GM23338 (cell line): ENCODE measurements at regions not wholly inside any gene's neighbourhood (a gene's known extent, or its start where the extent isn't known, plus 50 kb on each side); places are given as distances from the start of the nearest gene placed in this dataset.

Experiments
- ATAC-seq: fragments of 200-7000 bp; cut with Tn5 transposase; 3 replicates; pipeline ENCODE4 v1.9.1; 2020
- DNase-seq: peaks from one replicate; pipeline ENCODE4 v3.0.0-alpha.2; 2015; ENCODE audit warnings: low spot score
- H2AFZ ChIP-seq: fragments of 200-600 bp; sonication (generic); 2 replicates; pipeline ENCODE4 v1.8.0; 2016; ENCODE audit warnings: antibody characterized with exemption, mild to moderate bottlenecking, moderate library complexity
- H3F3A ChIP-seq: fragments of 200-600 bp; sonication (generic); replicated peaks from 2 replicates; pipeline ENCODE4 v1.8.0; 2017; ENCODE audit warnings: antibody characterized with exemption, mixed run types, low read depth
- H3K27ac ChIP-seq: fragments of 200-600 bp; sonication (generic); 2 replicates; pipeline ENCODE4 v1.6.1; 2016; ENCODE audit warnings: low read depth
- H3K27me3 ChIP-seq: fragments of 200-600 bp; sonication (generic); 2 replicates; pipeline ENCODE4 v1.8.0; 2016; ENCODE audit warnings: mild to moderate bottlenecking, mixed run types, moderate library complexity; ENCODE audit not compliant: insufficient read depth
- H3K36me3 ChIP-seq: fragments of 200-600 bp; sonication (generic); 2 replicates; pipeline ENCODE4 v1.8.0; 2016; ENCODE audit warnings: mild to moderate bottlenecking; ENCODE audit not compliant: insufficient read depth
- H3K4me1 ChIP-seq: fragments of 200-600 bp; sonication (generic); 2 replicates; pipeline ENCODE4 v1.8.0; 2016; ENCODE audit warnings: mild to moderate bottlenecking, moderate library complexity; ENCODE audit not compliant: insufficient read depth
- H3K4me2 ChIP-seq: fragments of 200-600 bp; sonication (generic); 2 replicates; pipeline ENCODE4 v1.7.1; 2017; ENCODE audit warnings: mixed run types
- H3K4me3 ChIP-seq: fragments of 200-600 bp; sonication (generic); 2 replicates; pipeline ENCODE4 v1.6.1; 2016; ENCODE audit warnings: mixed run types
- H3K79me2 ChIP-seq: fragments of 200-600 bp; sonication (generic); replicated peaks from 2 replicates; pipeline ENCODE4 v1.8.0; 2017; ENCODE audit warnings: mild to moderate bottlenecking; ENCODE audit not compliant: insufficient read depth
- H3K9me2 ChIP-seq: fragments of 200-600 bp; sonication (generic); 2 replicates; pipeline ENCODE4 v1.8.0; 2017; ENCODE audit not compliant: insufficient read depth
- H4K20me1 ChIP-seq: fragments of 200-600 bp; sonication (generic); replicated peaks from 2 replicates; pipeline ENCODE4 v1.8.0; 2017; ENCODE audit warnings: mild to moderate bottlenecking; ENCODE audit not compliant: insufficient read depth
- H3K27ac Mint-ChIP-seq: 2 replicates; pipeline ENCODE4 v1.8.0; 2020; ENCODE audit warnings: inconsistent platforms, mild to moderate bottlenecking, moderate library complexity, mixed read lengths
- H3K27me3 Mint-ChIP-seq: 3 replicates; pipeline ENCODE4 v1.8.0; 2022; ENCODE audit warnings: low read depth, mild to moderate bottlenecking, moderate library complexity, mixed read lengths, inconsistent platforms; ENCODE audit not compliant: insufficient read depth, poor library complexity
- H3K36me3 Mint-ChIP-seq: 3 replicates; pipeline ENCODE4 v1.8.0; 2021; ENCODE audit warnings: low read depth, mild to moderate bottlenecking, inconsistent platforms, moderate library complexity, mixed read lengths
- H3K4me1 Mint-ChIP-seq: 3 replicates; pipeline ENCODE4 v1.8.0; 2020; ENCODE audit warnings: mild to moderate bottlenecking, inconsistent platforms, mixed read lengths
- H3K4me3 Mint-ChIP-seq: 3 replicates; pipeline ENCODE4 v1.8.0; 2021; ENCODE audit warnings: moderate library complexity, mild to moderate bottlenecking, inconsistent platforms, mixed read lengths
- H3K9me3 Mint-ChIP-seq: 3 replicates; pipeline ENCODE4 v1.8.0; 2020; ENCODE audit warnings: moderate library complexity, mild to moderate bottlenecking, inconsistent platforms, mixed read lengths
- EZH2 ChIP-seq: fragments of 200-600 bp; sonication (generic); IDR thresholded peaks from one replicate; pipeline ENCODE4 v1.8.0; 2017; ENCODE audit warnings: antibody characterized with exemption, mild to moderate bottlenecking, low read depth; ENCODE audit not compliant: unreplicated experiment
- JUNB ChIP-seq: IDR thresholded peaks from one replicate; pipeline ENCODE4 v1.6.1; 2016; ENCODE audit warnings: antibody characterized with exemption; ENCODE audit not compliant: unreplicated experiment
- NANOG ChIP-seq: IDR thresholded peaks from 2 replicates; pipeline ENCODE4 v1.6.1; 2016; ENCODE audit warnings: antibody characterized with exemption, borderline replicate concordance
- STAT1 ChIP-seq: IDR thresholded peaks from one replicate; pipeline ENCODE4 v1.6.1; 2016; ENCODE audit warnings: antibody characterized with exemption; ENCODE audit not compliant: unreplicated experiment
- ZNF331 ChIP-seq: fragments of 250-450 bp; sonication (Bioruptor Pico); IDR thresholded peaks from 2 replicates; pipeline ENCODE4 v1.5.0; 2020; ENCODE audit warnings: low read depth, mild to moderate bottlenecking, moderate library complexity
- TF ChIP-seq, protein P1 (sequence below), 2 experiments: fragments of 200-600 bp in 1 of 2; sonication (generic) in 1 of 2; conservative IDR thresholded peaks; 2 replicates each; pipeline versions ENCODE4 v1.5.1 to v1.6.1; 2016 to 2017; ENCODE audit warnings: antibody characterized with exemption in 2 of 2, low read depth in 2 of 2, mild to moderate bottlenecking in 2 of 2, moderate library complexity in 1 of 2
- TF ChIP-seq, protein P2 (sequence below): IDR thresholded peaks from 2 replicates; pipeline ENCODE4 v1.6.1; 2016; ENCODE audit warnings: antibody characterized with exemption
- TF ChIP-seq, protein P3 (sequence below): fragments of 250-450 bp; sonication (Bioruptor Pico); IDR thresholded peaks from 2 replicates; pipeline ENCODE4 v1.5.0; 2020; ENCODE audit warnings: mild to moderate bottlenecking, moderate library complexity

DNA sequence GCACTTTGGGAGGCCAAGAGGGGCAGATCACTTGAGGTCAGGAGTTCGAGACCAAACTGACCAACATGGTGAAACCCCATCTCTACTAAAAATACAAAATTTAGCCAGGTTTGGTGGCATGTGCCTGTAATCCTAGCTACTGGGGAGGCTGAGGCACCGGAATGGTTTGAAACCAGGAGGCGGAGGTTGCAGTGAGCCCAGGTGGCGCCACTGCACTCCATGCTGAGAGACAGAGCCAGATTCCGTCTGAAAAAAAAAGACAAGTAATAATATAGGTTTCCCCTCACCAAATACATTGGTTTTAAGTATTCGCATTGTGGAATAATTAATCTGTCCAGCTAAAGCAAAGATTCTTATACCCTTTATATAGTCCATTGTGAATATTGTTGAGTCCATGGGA, 1544.6 kb downstream of the OLFM4 start:
- no peaks in the 10 kb centered on the region; the same call in 1 of the 2 replicates for H3K36me3 ChIP-seq
- DNase-seq (peak; percentile 17), ATAC-seq (peak; percentile 78)
- H3K79me2 ChIP-seq = no peaks in the 10 kb centered on the region
- no peak overlapping the region for H3K27ac ChIP-seq
- H3K27me3 ChIP-seq = no peaks in the 10 kb centered on the region
- no peak overlapping the region for H2AFZ ChIP-seq
- Mint-ChIP-seq H3K4me3 (no peak overlapping the region), H3K9me3 (no peaks in the 10 kb centered on the region), H3K27me3 (peaks cover 1% of the 10 kb centered on the region), H3K4me1 (no peaks in the 10 kb centered on the region), H3K36me3 (peaks cover 3% of the 10 kb centered on the region; the same call in 1 of the 3 replicates), H3K27ac (no peak overlapping the region)
- no peak overlapping the region for H3K4me3 ChIP-seq
- H3K9me2 ChIP-seq = no peaks in the 10 kb centered on the region
- peaks cover 5% of the 10 kb centered on the region; the same call in 1 of the 2 replicates for H3K4me1 ChIP-seq
- TF ChIP-seq, protein P1, sequence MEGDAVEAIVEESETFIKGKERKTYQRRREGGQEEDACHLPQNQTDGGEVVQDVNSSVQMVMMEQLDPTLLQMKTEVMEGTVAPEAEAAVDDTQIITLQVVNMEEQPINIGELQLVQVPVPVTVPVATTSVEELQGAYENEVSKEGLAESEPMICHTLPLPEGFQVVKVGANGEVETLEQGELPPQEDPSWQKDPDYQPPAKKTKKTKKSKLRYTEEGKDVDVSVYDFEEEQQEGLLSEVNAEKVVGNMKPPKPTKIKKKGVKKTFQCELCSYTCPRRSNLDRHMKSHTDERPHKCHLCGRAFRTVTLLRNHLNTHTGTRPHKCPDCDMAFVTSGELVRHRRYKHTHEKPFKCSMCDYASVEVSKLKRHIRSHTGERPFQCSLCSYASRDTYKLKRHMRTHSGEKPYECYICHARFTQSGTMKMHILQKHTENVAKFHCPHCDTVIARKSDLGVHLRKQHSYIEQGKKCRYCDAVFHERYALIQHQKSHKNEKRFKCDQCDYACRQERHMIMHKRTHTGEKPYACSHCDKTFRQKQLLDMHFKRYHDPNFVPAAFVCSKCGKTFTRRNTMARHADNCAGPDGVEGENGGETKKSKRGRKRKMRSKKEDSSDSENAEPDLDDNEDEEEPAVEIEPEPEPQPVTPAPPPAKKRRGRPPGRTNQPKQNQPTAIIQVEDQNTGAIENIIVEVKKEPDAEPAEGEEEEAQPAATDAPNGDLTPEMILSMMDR (conservative IDR thresholded peaks at IDR 0.05; ENCODE audit: low read depth in 2 of 2) = peak; percentile 55 to 62
- TF ChIP-seq, protein P2, sequence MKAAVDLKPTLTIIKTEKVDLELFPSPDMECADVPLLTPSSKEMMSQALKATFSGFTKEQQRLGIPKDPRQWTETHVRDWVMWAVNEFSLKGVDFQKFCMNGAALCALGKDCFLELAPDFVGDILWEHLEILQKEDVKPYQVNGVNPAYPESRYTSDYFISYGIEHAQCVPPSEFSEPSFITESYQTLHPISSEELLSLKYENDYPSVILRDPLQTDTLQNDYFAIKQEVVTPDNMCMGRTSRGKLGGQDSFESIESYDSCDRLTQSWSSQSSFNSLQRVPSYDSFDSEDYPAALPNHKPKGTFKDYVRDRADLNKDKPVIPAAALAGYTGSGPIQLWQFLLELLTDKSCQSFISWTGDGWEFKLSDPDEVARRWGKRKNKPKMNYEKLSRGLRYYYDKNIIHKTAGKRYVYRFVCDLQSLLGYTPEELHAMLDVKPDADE = no peak
- no peak for TF ChIP-seq EZH2
- no peaks in the 10 kb centered on the region for H3F3A ChIP-seq
- no peaks in the 10 kb centered on the region for H4K20me1 ChIP-seq
- H3K4me2 ChIP-seq = no peak overlapping the region; the same call in 1 of the 2 replicates

DNA sequence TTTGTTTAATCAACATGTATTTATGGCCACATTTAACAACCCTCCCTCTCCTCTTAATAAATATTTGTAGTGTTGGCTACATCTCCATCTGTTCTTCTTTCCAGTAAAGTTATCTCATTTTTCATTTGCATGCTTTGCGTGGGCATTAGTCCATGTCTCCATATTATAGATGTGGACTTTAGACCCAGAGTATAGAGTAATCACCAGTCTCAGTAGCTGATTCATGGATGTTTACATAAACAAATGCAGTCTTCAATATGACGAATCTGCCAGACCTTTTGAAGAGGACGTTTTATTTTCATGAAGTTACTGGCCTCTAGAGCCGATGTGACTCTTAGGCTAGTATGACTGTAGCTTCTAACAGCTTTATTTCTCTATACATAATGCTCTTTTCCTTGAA, 1546.2 kb downstream of the OLFM4 start:
- Mint-ChIP-seq H3K36me3 (peaks cover 3% of the 10 kb centered on the region; the same call in 1 of the 3 replicates), H3K27me3 (no peaks in the 10 kb centered on the region), H3K9me3 (no peaks in the 10 kb centered on the region), H3K4me3 (no peak overlapping the region), H3K27ac (no peak overlapping the region), H3K4me1 (no peaks in the 10 kb centered on the region)
- no peaks in the 10 kb centered on the region; the same call in 1 of the 2 replicates for H3K36me3 ChIP-seq
- H3K4me3 ChIP-seq = no peak overlapping the region
- H3F3A ChIP-seq = no peaks in the 10 kb centered on the region
- H3K4me1 ChIP-seq = peaks cover 5% of the 10 kb centered on the region; the same call in 1 of the 2 replicates
- H4K20me1 ChIP-seq = no peaks in the 10 kb centered on the region
- H3K9me2 ChIP-seq = no peaks in the 10 kb centered on the region
- H3K27ac ChIP-seq = no peak overlapping the region
- ATAC-seq = no peak
- H3K4me2 ChIP-seq = no peak overlapping the region
- H2AFZ ChIP-seq = no peak overlapping the region
- no peaks in the 10 kb centered on the region for H3K27me3 ChIP-seq
- H3K79me2 ChIP-seq = no peaks in the 10 kb centered on the region
- no peak for DNase-seq
- TF ChIP-seq ZNF331 (CRISPR knock-in tag) = no peak
- TF ChIP-seq, protein P1 (conservative IDR thresholded peaks at IDR 0.05; ENCODE audit: low read depth in 2 of 2) = no peak
- TF ChIP-seq JUNB = no peak
- TF ChIP-seq, protein P3, sequence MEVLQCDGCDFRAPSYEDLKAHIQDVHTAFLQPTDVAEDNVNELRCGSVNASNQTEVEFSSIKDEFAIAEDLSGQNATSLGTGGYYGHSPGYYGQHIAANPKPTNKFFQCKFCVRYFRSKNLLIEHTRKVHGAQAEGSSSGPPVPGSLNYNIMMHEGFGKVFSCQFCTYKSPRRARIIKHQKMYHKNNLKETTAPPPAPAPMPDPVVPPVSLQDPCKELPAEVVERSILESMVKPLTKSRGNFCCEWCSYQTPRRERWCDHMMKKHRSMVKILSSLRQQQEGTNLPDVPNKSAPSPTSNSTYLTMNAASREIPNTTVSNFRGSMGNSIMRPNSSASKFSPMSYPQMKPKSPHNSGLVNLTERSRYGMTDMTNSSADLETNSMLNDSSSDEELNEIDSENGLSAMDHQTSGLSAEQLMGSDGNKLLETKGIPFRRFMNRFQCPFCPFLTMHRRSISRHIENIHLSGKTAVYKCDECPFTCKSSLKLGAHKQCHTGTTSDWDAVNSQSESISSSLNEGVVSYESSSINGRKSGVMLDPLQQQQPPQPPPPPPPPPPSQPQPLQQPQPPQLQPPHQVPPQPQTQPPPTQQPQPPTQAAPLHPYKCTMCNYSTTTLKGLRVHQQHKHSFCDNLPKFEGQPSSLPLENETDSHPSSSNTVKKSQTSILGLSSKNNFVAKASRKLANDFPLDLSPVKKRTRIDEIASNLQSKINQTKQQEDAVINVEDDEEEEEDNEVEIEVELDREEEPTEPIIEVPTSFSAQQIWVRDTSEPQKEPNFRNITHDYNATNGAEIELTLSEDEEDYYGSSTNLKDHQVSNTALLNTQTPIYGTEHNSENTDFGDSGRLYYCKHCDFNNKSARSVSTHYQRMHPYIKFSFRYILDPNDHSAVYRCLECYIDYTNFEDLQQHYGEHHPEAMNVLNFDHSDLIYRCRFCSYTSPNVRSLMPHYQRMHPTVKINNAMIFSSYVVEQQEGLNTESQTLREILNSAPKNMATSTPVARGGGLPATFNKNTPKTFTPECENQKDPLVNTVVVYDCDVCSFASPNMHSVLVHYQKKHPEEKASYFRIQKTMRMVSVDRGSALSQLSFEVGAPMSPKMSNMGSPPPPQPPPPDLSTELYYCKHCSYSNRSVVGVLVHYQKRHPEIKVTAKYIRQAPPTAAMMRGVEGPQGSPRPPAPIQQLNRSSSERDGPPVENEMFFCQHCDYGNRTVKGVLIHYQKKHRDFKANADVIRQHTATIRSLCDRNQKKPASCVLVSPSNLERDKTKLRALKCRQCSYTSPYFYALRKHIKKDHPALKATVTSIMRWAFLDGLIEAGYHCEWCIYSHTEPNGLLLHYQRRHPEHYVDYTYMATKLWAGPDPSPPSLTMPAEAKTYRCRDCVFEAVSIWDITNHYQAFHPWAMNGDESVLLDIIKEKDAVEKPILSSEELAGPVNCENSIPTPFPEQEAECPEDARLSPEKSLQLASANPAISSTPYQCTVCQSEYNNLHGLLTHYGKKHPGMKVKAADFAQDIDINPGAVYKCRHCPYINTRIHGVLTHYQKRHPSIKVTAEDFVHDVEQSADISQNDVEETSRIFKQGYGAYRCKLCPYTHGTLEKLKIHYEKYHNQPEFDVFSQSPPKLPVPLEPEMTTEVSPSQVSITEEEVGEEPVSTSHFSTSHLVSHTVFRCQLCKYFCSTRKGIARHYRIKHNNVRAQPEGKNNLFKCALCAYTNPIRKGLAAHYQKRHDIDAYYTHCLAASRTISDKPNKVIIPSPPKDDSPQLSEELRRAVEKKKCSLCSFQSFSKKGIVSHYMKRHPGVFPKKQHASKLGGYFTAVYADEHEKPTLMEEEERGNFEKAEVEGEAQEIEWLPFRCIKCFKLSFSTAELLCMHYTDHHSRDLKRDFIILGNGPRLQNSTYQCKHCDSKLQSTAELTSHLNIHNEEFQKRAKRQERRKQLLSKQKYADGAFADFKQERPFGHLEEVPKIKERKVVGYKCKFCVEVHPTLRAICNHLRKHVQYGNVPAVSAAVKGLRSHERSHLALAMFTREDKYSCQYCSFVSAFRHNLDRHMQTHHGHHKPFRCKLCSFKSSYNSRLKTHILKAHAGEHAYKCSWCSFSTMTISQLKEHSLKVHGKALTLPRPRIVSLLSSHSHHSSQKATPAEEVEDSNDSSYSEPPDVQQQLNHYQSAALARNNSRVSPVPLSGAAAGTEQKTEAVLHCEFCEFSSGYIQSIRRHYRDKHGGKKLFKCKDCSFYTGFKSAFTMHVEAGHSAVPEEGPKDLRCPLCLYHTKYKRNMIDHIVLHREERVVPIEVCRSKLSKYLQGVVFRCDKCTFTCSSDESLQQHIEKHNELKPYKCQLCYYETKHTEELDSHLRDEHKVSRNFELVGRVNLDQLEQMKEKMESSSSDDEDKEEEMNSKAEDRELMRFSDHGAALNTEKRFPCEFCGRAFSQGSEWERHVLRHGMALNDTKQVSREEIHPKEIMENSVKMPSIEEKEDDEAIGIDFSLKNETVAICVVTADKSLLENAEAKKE = no peak
- no peak for TF ChIP-seq STAT1
- TF ChIP-seq NANOG = no peak
